Bronchial epithelial cell (primary cell): ENCODE measurements at regions not wholly inside any gene's neighbourhood (a gene's known extent, or its start where the extent isn't known, plus 50 kb on each side); places are given as distances from the start of the nearest gene placed in this dataset.

Experiments used
- DNase-seq: peaks from one replicate; pipeline ENCODE4 v3.0.0-alpha.2; 2010; ENCODE audit warnings: low read depth
- FAIRE-seq: peaks from 2 replicates; lab custom pipeline; 2011; peaks lifted over from hg19 to GRCh38; lab: Jason Lieb, UNC
- H3K27me3 ChIP-seq: 2 replicates; pipeline ENCODE4 v1.5.1; 2011; ENCODE audit warnings: low read length; ENCODE audit not compliant: control insufficient read depth, insufficient read depth
- H3K36me3 ChIP-seq: 2 replicates; pipeline ENCODE4 v1.5.1; 2011; ENCODE audit warnings: low read length; ENCODE audit not compliant: control insufficient read depth, insufficient read depth
- H3K4me3 ChIP-seq: 2 replicates; pipeline ENCODE4 v1.5.1; 2011; ENCODE audit warnings: mild to moderate bottlenecking, low read depth, low read length, control low read depth
- CTCF ChIP-seq: IDR thresholded peaks from 2 replicates; pipeline ENCODE4 v1.5.1; 2011; ENCODE audit warnings: mild to moderate bottlenecking, moderate library complexity, low read length, control low read depth, inconsistent platforms; ENCODE audit not compliant: insufficient read depth, severe bottlenecking

- TF ChIP-seq CTCF, result no peak
- no peak overlapping the region for H3K4me3 ChIP-seq
- no peak for DNase-seq
- H3K36me3 ChIP-seq, result no peaks in the 10 kb centered on the region
- H3K27me3 ChIP-seq, result no peaks in the 10 kb centered on the region
- FAIRE-seq, result no peak
These were observed 84.6 kb upstream of the SPTLC3 start for GRCh38 chr20:12924126-12924525.

DNA sequence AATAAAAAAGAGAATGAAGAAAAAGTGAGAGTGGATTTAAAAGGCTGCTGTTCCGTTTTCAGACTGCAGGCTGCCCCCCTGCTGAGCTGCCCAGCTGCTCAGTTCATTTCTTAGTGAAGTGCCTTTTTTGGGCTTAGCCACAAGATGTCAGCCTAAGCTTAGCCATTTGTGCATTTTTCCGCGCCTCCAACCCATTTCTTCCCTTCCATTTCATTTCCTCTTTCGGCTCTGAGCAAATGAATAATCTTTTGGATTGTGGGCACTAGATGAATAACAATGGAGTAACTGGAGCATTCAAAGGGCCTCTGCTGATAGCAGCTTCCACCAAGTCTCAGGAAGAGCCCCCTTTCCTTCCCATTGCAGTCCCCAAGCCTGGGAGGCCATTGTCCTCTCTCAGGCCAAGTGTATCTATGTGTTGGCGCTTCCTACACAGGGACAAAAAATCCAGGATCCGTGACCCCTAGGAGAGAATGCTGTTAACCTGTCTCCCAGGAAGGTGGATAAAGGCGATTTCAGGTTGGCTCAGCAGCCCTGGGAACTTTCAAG lies 83.5 kb upstream of the SPTLC3 start:
- DNase-seq (peak; percentile 76), FAIRE-seq (no peak)
- Histone ChIP-seq H3K27me3 (no peaks in the 10 kb centered on the region), H3K4me3 (no peak overlapping the region), H3K36me3 (no peaks in the 10 kb centered on the region)
- peak; percentile 89 for TF ChIP-seq CTCF

DNA sequence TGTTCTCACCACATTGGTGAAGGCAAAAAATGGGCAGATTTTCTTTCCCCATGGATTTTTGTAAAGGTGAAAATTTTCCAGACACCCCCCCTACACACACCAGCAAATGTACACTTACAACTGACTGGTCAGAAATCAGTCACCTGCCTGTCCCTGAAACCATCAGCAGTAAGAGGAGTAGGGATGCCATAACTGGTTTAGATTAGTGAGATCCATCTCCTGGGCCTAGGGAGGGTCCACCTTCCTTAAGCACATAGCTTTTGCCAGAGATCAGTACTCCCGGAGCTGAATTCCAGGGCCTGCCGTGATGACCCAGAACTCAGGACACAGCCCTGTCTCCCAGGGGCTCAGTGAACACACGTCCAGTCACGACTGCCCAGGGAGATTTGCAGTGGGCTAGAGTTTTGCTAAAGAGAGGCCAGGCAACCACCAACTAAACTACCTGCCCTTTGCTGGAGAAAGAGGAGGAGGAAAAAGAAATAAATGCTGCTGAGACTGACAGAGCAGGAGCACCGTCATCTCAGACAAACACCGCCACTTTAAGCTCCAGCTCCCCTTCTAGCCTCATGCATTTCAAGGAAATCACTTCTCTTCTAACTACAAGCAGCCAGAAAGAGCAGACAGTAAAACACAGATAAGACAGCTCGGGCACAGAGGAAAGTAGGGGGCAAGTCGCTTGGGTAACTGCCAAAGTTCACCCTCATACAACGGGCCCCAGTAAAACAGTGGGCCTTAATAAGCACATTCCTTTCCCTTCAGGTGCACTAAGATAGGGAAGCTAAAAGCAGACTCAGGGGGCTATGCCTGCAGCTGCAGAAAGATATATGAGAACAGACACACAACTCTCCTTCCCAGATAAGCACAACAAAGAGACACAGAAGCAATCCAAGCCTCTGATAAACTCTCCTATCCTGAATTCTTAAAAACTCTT lies 82.6 kb upstream of the SPTLC3 start:
- no peak for TF ChIP-seq CTCF
- FAIRE-seq (no peak), DNase-seq (no peak)
- H3K4me3 ChIP-seq, result no peak overlapping the region
- H3K36me3 ChIP-seq, result no peaks in the 10 kb centered on the region
- no peaks in the 10 kb centered on the region for H3K27me3 ChIP-seq

DNA sequence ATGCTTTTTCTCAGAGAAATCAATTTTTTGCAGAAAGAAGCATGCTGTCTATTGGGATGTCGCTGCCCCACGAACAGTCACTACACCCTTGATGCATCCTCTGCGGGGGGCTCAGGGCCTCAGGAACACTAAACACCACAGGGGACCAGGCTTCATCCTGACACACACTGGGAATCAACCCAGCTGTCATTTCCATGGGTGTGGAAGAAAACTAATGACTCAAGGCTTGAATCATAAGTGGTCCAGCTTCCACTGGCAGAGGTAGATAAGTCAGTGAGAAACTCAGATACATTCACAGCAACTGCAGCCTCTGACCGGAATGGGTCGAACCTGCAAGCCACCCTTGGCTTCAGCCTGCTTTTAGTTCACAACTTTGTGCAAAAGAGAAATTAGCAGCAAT lies 81.3 kb upstream of the SPTLC3 start:
- Histone ChIP-seq H3K27me3 (no peaks in the 10 kb centered on the region), H3K36me3 (no peaks in the 10 kb centered on the region), H3K4me3 (no peak overlapping the region)
- FAIRE-seq, result no peak
- TF ChIP-seq CTCF, result no peak
- peak; percentile 79 for DNase-seq

GRCh38 chr20:12928358-12928754 lies 80.4 kb upstream of the SPTLC3 start:
- H3K36me3 ChIP-seq, result no peaks in the 10 kb centered on the region
- TF ChIP-seq CTCF, result no peak
- no peak for FAIRE-seq

More at GRCh38 chr20:12928358-12928754, 80.4 kb upstream of the SPTLC3 start:
- DNase-seq, result no peak
- H3K4me3 ChIP-seq, result no peak overlapping the region
- H3K27me3 ChIP-seq, result no peaks in the 10 kb centered on the region
